ENCODE measurements at regions not wholly inside any gene's neighbourhood (a gene's known extent, or its start where the extent isn't known, plus 50 kb on each side); places are given as distances from the start of the nearest gene placed in this dataset.

DNA sequence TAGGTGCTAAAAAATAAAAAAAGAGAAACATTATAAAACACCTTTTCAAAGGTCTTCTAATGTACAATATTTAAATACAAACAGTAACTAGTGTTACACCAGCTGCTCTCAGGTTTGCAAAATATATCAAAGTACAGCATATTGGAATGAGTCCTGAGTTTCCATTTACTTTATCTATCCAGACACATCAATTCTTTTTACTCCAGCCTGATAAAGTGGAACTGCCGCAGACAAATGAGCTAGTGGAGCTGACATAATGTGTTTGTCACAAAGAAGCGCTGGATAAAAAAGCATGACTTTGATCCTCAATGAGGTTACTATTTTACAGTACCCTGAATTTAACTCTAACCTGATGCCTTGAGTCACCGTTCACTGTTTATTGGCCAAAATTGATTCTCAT, 1243.1 kb downstream of the GATA3 start:
- Histone ChIP-seq H3K23ac (ENCODE audit: low read depth, low read length) (no peak overlapping the region), H4K91ac (ENCODE audit: insufficient read depth, low read depth, low read length) (no peak overlapping the region), H4K5ac (ENCODE audit: low read depth, low read length) (no peak overlapping the region), H3K9me3 (ENCODE audit: control insufficient read depth, insufficient read depth, low read length) (no peaks in the 10 kb centered on the region), H2AFZ (replicated peaks; ENCODE audit: low read length, poor library complexity) (no peak overlapping the region), H3K79me1 (ENCODE audit: low read depth in 1 of 2, low read length in 2 of 2) (no peaks in the 10 kb centered on the region), H3K4me2 (ENCODE audit: low read depth, low read length) (no peak overlapping the region), H3K27ac (ENCODE audit: insufficient read depth, low read length) (no peak overlapping the region), H3K56ac (ENCODE audit: extremely low read depth, insufficient read depth, low read length) (no peak overlapping the region), H3K18ac (ENCODE audit: low read depth, low read length) (no peak overlapping the region), H2BK15ac (ENCODE audit: low read depth, low read length) (no peak overlapping the region), H3K27me3 (ENCODE audit: control insufficient read depth, insufficient read depth, low read length) (no peaks in the 10 kb centered on the region), H4K8ac (ENCODE audit: low read depth in 2 of 2, low read length in 2 of 2) (no peak overlapping the region), H2BK20ac (ENCODE audit: low read depth, low read length) (no peak overlapping the region), H3K14ac (replicated peaks; ENCODE audit: low read depth, low read length) (no peak overlapping the region), H4K20me1 (ENCODE audit: insufficient read depth, low read length) (no peaks in the 10 kb centered on the region), H3K4me1 (ENCODE audit: control insufficient read depth, insufficient read depth, low read length) (no peaks in the 10 kb centered on the region), H3K4ac (ENCODE audit: low read depth, low read length) (no peak overlapping the region), H2BK120ac (ENCODE audit: low read depth, low read length) (no peak overlapping the region), H3K9me1 (ENCODE audit: insufficient read depth, low read length) (no peaks in the 10 kb centered on the region), H2AK5ac (ENCODE audit: low read depth, low read length) (no peak overlapping the region), H3K9ac (ENCODE audit: low read depth, low read length) (no peak overlapping the region), H2BK5ac (ENCODE audit: low read depth, low read length, poor library complexity, severe bottlenecking) (no peak overlapping the region), H3K4me3 (ENCODE audit: insufficient read depth, low read depth, low read length) (no peak overlapping the region), H2AK9ac (replicated peaks; ENCODE audit: low read depth, low read length, poor library complexity) (no peak overlapping the region), H3K36me3 (ENCODE audit: control insufficient read depth, insufficient read depth, low read length) (no peaks in the 10 kb centered on the region)
- dilution Hi-C loops (cut with HindIII; ENCODE audit: low sequenced_read_pairs, unreplicated experiment), result no loop called here
- ChIA-PET POLR2A (ENCODE audit: unreplicated experiment) (no interaction called here), CTCF (no interaction called here)
- no TSS peak for BruUV-seq (replicated peaks)
- in situ Hi-C loops (cut with MboI; ENCODE audit: low sequenced_read_pairs), result no loop called here
- no peak for TF ChIP-seq MAZ (IDR thresholded peaks at IDR 0.05; ENCODE audit: borderline replicate concordance, low read depth, low read length)
- TF ChIP-seq BHLHE40 (IDR thresholded peaks at IDR 0.05; ENCODE audit: low read depth, low read length), result no peak
- TF ChIP-seq MAFK (IDR thresholded peaks at IDR 0.05; ENCODE audit: low read depth, low read length), result no peak
- TF ChIP-seq CTCF (conservative IDR thresholded peaks at IDR 0.05; ENCODE audit: low read depth, low read length), result no peak
- TF ChIP-seq NFE2L2 (IDR thresholded peaks at IDR 0.05; ENCODE audit: low read depth, low read length), result no peak
- no peak for TF ChIP-seq ELK1 (IDR thresholded peaks at IDR 0.05; ENCODE audit: borderline replicate concordance, low read depth, low read length)
- TF ChIP-seq RAD21 (IDR thresholded peaks at IDR 0.05; ENCODE audit: low read length), result no peak
- no peak for TF ChIP-seq FOS (IDR thresholded peaks at IDR 0.05; ENCODE audit: low read depth, low read length)
- ATAC-seq (ENCODE audit: low read depth) (no peak), DNase-seq (no peak)
- intact Hi-C loops (cut with micrococcal nuclease), result no loop called here
- WGBS, 2 experiments (ENCODE audit: extremely low coverage in 2 of 2, insufficient read length in 1 of 2), result no CpG with 5 or more reads among the region's 3 CpGs

All from IMR-90 (cell line).